Neural progenitor cell (in vitro differentiated cells): ENCODE measurements at regions not wholly inside any gene's neighbourhood (a gene's known extent, or its start where the extent isn't known, plus 50 kb on each side); places are given as distances from the start of the nearest gene placed in this dataset.

ENCODE experiments used
- DNase-seq: peaks from one replicate; pipeline ENCODE4 v3.0.0-alpha.2; 2016; ENCODE audit warnings: low spot score
- H2AFZ ChIP-seq: fragments of 200-600 bp; sonication (generic); replicated peaks from 2 replicates; pipeline ENCODE4 v1.6.1; 2016; ENCODE audit warnings: antibody characterized with exemption
- H3F3A ChIP-seq: fragments of 200-600 bp; sonication (generic); 2 replicates; pipeline ENCODE4 v1.6.1; 2016; ENCODE audit warnings: antibody characterized with exemption, low read depth
- H3K27ac ChIP-seq: fragments of 200-600 bp; sonication (generic); 2 replicates; pipeline ENCODE4 v1.5.1; 2016; ENCODE audit warnings: mild to moderate bottlenecking
- H3K27me3 ChIP-seq: fragments of 200-600 bp; sonication (generic); 2 replicates; pipeline ENCODE4 v1.6.1; 2016; ENCODE audit warnings: mild to moderate bottlenecking, moderate library complexity
- H3K36me3 ChIP-seq: fragments of 200-600 bp; sonication (generic); 2 replicates; pipeline ENCODE4 v1.5.1; 2016
- H3K4me1 ChIP-seq: fragments of 200-600 bp; sonication (generic); 2 replicates; pipeline ENCODE4 v1.6.1; 2016; ENCODE audit warnings: mixed run types
- H3K4me2 ChIP-seq: fragments of 200-600 bp; sonication (generic); 2 replicates; pipeline ENCODE4 v1.6.1; 2016
- H3K4me3 ChIP-seq: fragments of 200-600 bp; sonication (generic); 2 replicates; pipeline ENCODE4 v1.5.1; 2016
- H3K79me2 ChIP-seq: fragments of 200-600 bp; sonication (generic); 2 replicates; pipeline ENCODE4 v1.6.1; 2016; ENCODE audit warnings: low read depth
- H3K9ac ChIP-seq: fragments of 200-600 bp; sonication (generic); 2 replicates; pipeline ENCODE4 v1.6.1; 2016
- H3K9me3 ChIP-seq: fragments of 200-600 bp; sonication (generic); 2 replicates; pipeline ENCODE4 v1.5.1; 2016; ENCODE audit warnings: low read depth
- H4K20me1 ChIP-seq: fragments of 200-600 bp; sonication (generic); 2 replicates; pipeline ENCODE4 v1.6.1; 2016; ENCODE audit warnings: low read depth
- H3K27ac Mint-ChIP-seq: 3 replicates; pipeline ENCODE4 v1.8.0; 2021; ENCODE audit warnings: mixed read lengths
- H3K27me3 Mint-ChIP-seq: 2 replicates; pipeline ENCODE4 v1.8.0; 2022; ENCODE audit warnings: low read depth, mild to moderate bottlenecking, inconsistent platforms, moderate library complexity, mixed read lengths; ENCODE audit not compliant: insufficient read depth
- H3K36me3 Mint-ChIP-seq: 3 replicates; pipeline ENCODE4 v1.8.0; 2021; ENCODE audit warnings: mixed read lengths
- H3K4me1 Mint-ChIP-seq: 3 replicates; pipeline ENCODE4 v1.8.0; 2021; ENCODE audit warnings: mixed read lengths
- H3K4me3 Mint-ChIP-seq: 3 replicates; pipeline ENCODE4 v1.8.0; 2021; ENCODE audit warnings: mild to moderate bottlenecking, moderate library complexity, mixed read lengths
- H3K9me3 Mint-ChIP-seq: 3 replicates; pipeline ENCODE4 v1.8.0; 2020; ENCODE audit warnings: mixed read lengths
- EZH2 ChIP-seq: fragments of 200-600 bp; sonication (generic); IDR thresholded peaks from 2 replicates; pipeline ENCODE4 v1.6.1; 2017; ENCODE audit warnings: antibody characterized with exemption, mild to moderate bottlenecking, moderate library complexity
- EZH2phosphoT487 ChIP-seq: fragments of 200-600 bp; sonication (generic); IDR thresholded peaks from 2 replicates; pipeline ENCODE4 v1.6.1; 2017; ENCODE audit warnings: antibody characterized with exemption
- TF ChIP-seq, protein P1 (sequence below): fragments of 200-600 bp; sonication (generic); IDR thresholded peaks from 2 replicates; pipeline ENCODE4 v1.5.1; 2017; ENCODE audit warnings: antibody characterized with exemption, mild to moderate bottlenecking

DNA sequence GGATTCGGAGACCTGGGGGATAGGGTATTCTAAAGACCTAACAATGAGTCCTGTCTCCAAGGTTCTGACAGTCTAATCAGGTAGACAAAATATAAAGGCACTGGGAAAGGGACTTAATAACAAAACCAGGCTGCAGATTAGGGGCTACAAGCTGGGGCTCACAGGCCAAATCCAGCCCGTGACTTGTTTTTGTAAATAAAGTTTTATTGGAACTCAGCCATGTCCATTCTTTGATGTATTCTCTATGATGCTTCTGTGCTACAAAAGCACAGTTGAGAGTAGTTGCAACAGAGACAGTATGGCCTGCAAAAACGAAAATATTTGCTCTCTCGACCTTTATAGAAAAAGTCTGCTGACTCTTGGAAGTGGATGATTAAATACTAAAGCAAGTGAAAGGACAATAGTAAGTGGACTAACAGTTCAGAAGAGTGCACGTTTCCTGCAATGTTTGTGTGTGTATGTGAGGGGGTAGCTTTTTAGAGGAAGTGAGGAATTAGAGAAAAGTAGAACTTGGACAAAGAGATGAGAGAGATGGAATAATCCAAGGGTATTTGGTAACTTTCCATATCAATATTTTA lies 115.4 kb upstream of the ZFHX3 start:
- Histone ChIP-seq H3F3A (no peaks in the 10 kb centered on the region), H3K9me3 (no peaks in the 10 kb centered on the region), H3K4me1 (peaks cover 8% of the 10 kb centered on the region), H3K4me2 (no peak overlapping the region), H3K27ac (no peak overlapping the region), H3K27me3 (no peaks in the 10 kb centered on the region), H3K9ac (no peak overlapping the region), H4K20me1 (no peaks in the 10 kb centered on the region), H3K4me3 (no peak overlapping the region), H3K79me2 (no peaks in the 10 kb centered on the region), H3K36me3 (no peaks in the 10 kb centered on the region), H2AFZ (no peak overlapping the region)
- Mint-ChIP-seq H3K27ac (no peak overlapping the region), H3K4me1 (peaks cover 21% of the 10 kb centered on the region), H3K9me3 (peaks cover 7% of the 10 kb centered on the region), H3K4me3 (no peak overlapping the region), H3K27me3 (no peaks in the 10 kb centered on the region), H3K36me3 (peaks cover 6% of the 10 kb centered on the region)
- TF ChIP-seq, protein P1, sequence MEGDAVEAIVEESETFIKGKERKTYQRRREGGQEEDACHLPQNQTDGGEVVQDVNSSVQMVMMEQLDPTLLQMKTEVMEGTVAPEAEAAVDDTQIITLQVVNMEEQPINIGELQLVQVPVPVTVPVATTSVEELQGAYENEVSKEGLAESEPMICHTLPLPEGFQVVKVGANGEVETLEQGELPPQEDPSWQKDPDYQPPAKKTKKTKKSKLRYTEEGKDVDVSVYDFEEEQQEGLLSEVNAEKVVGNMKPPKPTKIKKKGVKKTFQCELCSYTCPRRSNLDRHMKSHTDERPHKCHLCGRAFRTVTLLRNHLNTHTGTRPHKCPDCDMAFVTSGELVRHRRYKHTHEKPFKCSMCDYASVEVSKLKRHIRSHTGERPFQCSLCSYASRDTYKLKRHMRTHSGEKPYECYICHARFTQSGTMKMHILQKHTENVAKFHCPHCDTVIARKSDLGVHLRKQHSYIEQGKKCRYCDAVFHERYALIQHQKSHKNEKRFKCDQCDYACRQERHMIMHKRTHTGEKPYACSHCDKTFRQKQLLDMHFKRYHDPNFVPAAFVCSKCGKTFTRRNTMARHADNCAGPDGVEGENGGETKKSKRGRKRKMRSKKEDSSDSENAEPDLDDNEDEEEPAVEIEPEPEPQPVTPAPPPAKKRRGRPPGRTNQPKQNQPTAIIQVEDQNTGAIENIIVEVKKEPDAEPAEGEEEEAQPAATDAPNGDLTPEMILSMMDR = no peak
- DNase-seq = no peak

DNA sequence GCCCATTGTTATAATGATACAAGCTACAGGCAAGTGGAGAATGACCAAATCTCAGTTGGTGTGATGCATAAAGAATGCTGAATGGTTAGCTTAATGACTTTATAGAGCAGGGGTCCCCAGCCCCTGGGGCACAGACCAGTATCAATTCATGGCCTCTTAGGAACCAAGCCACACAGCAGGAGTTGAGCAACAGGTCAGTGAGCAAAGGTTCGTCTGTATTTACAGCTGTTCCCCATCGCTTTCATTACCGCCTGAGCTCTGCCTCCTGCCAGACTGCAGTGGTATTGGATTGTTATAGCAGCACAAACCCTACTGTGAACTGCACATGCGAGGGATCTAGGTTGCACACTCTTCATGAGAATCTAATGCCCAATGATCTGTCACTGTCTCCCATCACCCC lies 114.0 kb upstream of the ZFHX3 start:
- Mint-ChIP-seq H3K36me3 (peaks cover 6% of the 10 kb centered on the region), H3K27me3 (no peaks in the 10 kb centered on the region), H3K27ac (no peak overlapping the region), H3K9me3 (peaks cover 11% of the 10 kb centered on the region), H3K4me1 (peaks cover 11% of the 10 kb centered on the region), H3K4me3 (no peak overlapping the region)
- no peaks in the 10 kb centered on the region for H3K36me3 ChIP-seq
- H3K27me3 ChIP-seq = no peaks in the 10 kb centered on the region
- no peaks in the 10 kb centered on the region for H3K9me3 ChIP-seq
- no peaks in the 10 kb centered on the region for H3K79me2 ChIP-seq
- no peak overlapping the region for H2AFZ ChIP-seq
- no peak overlapping the region for H3K9ac ChIP-seq
- no peak for TF ChIP-seq EZH2phosphoT487
- TF ChIP-seq, protein P1 = no peak
- no peak for TF ChIP-seq EZH2
- no peak for DNase-seq
- no peaks in the 10 kb centered on the region for H3F3A ChIP-seq
- H4K20me1 ChIP-seq = no peaks in the 10 kb centered on the region
- peaks cover 8% of the 10 kb centered on the region for H3K4me1 ChIP-seq
- H3K27ac ChIP-seq = no peak overlapping the region
- H3K4me3 ChIP-seq = no peak overlapping the region
- no peak overlapping the region for H3K4me2 ChIP-seq

DNA sequence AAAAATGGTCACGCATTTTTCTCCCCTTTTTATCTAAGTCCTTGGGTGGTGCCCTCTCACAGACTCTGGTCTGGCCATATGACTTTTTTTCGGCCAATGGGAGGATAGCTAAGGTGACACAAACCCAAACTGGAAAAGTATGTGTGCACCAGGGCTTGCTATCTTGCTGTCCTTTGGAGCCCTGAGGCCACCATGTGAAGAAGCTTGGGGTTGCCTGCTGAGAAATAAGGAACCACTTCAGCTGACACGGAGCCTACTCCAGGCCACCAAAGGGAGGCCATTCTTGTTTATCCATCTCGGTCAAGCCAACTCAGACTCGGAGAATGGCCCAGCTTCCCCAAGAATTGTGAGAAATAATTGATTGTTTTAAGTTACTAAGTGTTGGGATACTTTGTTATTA lies 111.4 kb upstream of the ZFHX3 start:
- H3K4me1 Mint-ChIP-seq = peaks cover 4% of the 10 kb centered on the region
- Histone ChIP-seq H3K4me1 (no peaks in the 10 kb centered on the region), H3K4me2 (no peak overlapping the region), H4K20me1 (no peaks in the 10 kb centered on the region), H2AFZ (no peak overlapping the region), H3K36me3 (no peaks in the 10 kb centered on the region), H3K9ac (no peak overlapping the region), H3K27ac (no peak overlapping the region), H3F3A (no peaks in the 10 kb centered on the region), H3K9me3 (no peaks in the 10 kb centered on the region), H3K27me3 (no peaks in the 10 kb centered on the region), H3K4me3 (no peak overlapping the region), H3K79me2 (no peaks in the 10 kb centered on the region)
- no peak overlapping the region for H3K27ac Mint-ChIP-seq
- peaks cover 6% of the 10 kb centered on the region for H3K36me3 Mint-ChIP-seq
- H3K9me3 Mint-ChIP-seq = peaks cover 11% of the 10 kb centered on the region
- no peaks in the 10 kb centered on the region for H3K27me3 Mint-ChIP-seq
- TF ChIP-seq, protein P1 = no peak
- TF ChIP-seq EZH2phosphoT487 = no peak
- no peak for TF ChIP-seq EZH2
- no peak overlapping the region for H3K4me3 Mint-ChIP-seq
- DNase-seq = no peak
